ENCODE measurements at regions not wholly inside any gene's neighbourhood (a gene's known extent, or its start where the extent isn't known, plus 50 kb on each side); places are given as distances from the start of the nearest gene placed in this dataset.

GRCh38 chr7:153590571-153590970, 461.6 kb upstream of the DPP6 start:
- TF ChIP-seq CTCF (IDR thresholded peaks at IDR 0.05) (no peak), FOXP1 (CRISPR knock-in tag; IDR thresholded peaks at IDR 0.05; ENCODE audit: borderline replicate concordance) (no peak), ESRRA (CRISPR knock-in tag; IDR thresholded peaks at IDR 0.05; ENCODE audit: borderline replicate concordance) (no peak), TEAD1 (CRISPR knock-in tag; IDR thresholded peaks at IDR 0.05) (no peak), CBFB (CRISPR knock-in tag; IDR thresholded peaks at IDR 0.05; ENCODE audit: low read depth) (no peak), NR3C1 (CRISPR knock-in tag; conservative IDR thresholded peaks at IDR 0.05; ENCODE audit: low read depth) (no peak), CDX4 (CRISPR knock-in tag; IDR thresholded peaks at IDR 0.05; ENCODE audit: borderline replicate concordance) (no peak), NFATC4 (CRISPR knock-in tag; IDR thresholded peaks at IDR 0.05) (no peak), FOXJ3 (CRISPR knock-in tag; IDR thresholded peaks at IDR 0.05; ENCODE audit: borderline replicate concordance) (no peak), SP1 (CRISPR knock-in tag; conservative IDR thresholded peaks at IDR 0.05) (no peak)
- TF ChIP-seq, protein P1, sequence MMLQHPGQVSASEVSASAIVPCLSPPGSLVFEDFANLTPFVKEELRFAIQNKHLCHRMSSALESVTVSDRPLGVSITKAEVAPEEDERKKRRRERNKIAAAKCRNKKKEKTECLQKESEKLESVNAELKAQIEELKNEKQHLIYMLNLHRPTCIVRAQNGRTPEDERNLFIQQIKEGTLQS (CRISPR knock-in tag; conservative IDR thresholded peaks at IDR 0.05) = no peak

All from WTC11 (cell line).